RWPE1 (cell line): ENCODE measurements at regions not wholly inside any gene's neighbourhood (a gene's known extent, or its start where the extent isn't known, plus 50 kb on each side); places are given as distances from the start of the nearest gene placed in this dataset.

ENCODE experiments used
- CTCF ChIA-PET: fragments of 350-600 bp; sonication (Branson Sonifier 250); formaldehyde crosslinking; extraction: SDS; loops from one replicate; lab custom pipeline; 2021; lab: Yijun Ruan, JAX
- POLR2A ChIA-PET: fragments of 400-600 bp; formaldehyde crosslinking; extraction: SDS; loops from one replicate; lab custom pipeline; 2020; ENCODE audit warnings: antibody characterized with exemption; ENCODE audit not compliant: low non-redundant PET; lab: Yijun Ruan, JAX
- DNase-seq: peaks from one replicate; pipeline ENCODE4 v3.0.0; 2012; ENCODE audit warnings: low spot score
- H3K27ac ChIP-seq: fragments of 450-650 bp; 2 replicates; pipeline ENCODE4 v1.5.1; 2017
- CTCF ChIP-seq: fragments of 450-650 bp; conservative IDR thresholded peaks from 2 replicates; pipeline ENCODE4 v1.5.1; 2017; ENCODE audit warnings: low read depth, mild to moderate bottlenecking

DNA sequence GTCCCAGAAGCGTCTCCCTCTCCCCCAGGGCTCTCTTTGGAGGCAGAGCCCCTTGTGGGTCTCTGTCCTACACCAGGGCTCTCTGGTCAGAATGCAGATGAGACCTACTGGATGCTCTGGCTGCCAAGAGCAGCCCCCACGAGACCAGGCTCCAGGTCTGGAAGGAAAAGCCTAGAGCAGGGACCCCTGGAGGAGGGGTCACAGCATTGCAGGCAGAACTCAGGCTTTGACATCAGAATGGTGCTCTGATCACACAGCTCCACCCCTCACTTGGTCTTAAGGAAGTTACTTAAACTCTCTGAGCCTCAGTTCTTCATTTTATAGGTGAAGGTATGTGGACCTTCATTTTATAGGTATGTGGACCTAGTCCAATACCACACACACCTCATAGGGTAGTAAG lies 83.1 kb downstream of the ARL6IP4 start:
- no peak for TF ChIP-seq CTCF
- DNase-seq, result no peak
- H3K27ac ChIP-seq, result peak overlapping the region; percentile 59
- POLR2A ChIA-PET, result no interaction called here
- CTCF ChIA-PET, result interaction anchor here (0.5 to 1.1 kb wide), 2 partner anchors 21 to 42 kb away, joined by 4 to 5 read pairs; no protein-coding TSS in a partner anchor

GRCh38 chr12:123062681-123063486 lies 82.4 kb downstream of the ARL6IP4 start:
- peak overlapping the region; percentile 59 for H3K27ac ChIP-seq
- CTCF ChIA-PET, result interaction anchor here (0.5 to 1.1 kb wide), 2 partner anchors 20 to 41 kb away, joined by 4 to 5 read pairs; no protein-coding TSS in a partner anchor
- peak; percentile 59 for DNase-seq
- POLR2A ChIA-PET, result no interaction called here
- no peak for TF ChIP-seq CTCF

- CTCF ChIA-PET, result no interaction called here
- no peak overlapping the region for H3K27ac ChIP-seq
- TF ChIP-seq CTCF, result no peak
- no peak for DNase-seq
- POLR2A ChIA-PET, result no interaction called here
These were observed 81.1 kb downstream of the ARL6IP4 start for GRCh38 chr12:123061441-123062205.

- POLR2A ChIA-PET, result no interaction called here
- CTCF ChIA-PET, result no interaction called here
- TF ChIP-seq CTCF, result no peak
- H3K27ac ChIP-seq, result no peak overlapping the region
- DNase-seq, result no peak
These were observed 79.0 kb downstream of the ARL6IP4 start for GRCh38 chr12:123059500-123059899.

GRCh38 chr12:123058980-123059379 lies 78.5 kb downstream of the ARL6IP4 start:
- no peak for TF ChIP-seq CTCF
- H3K27ac ChIP-seq, result no peak overlapping the region
- POLR2A ChIA-PET, result no interaction called here
- CTCF ChIA-PET, result no interaction called here
- no peak for DNase-seq

GRCh38 chr12:123058481-123058880 lies 78.0 kb downstream of the ARL6IP4 start:
- TF ChIP-seq CTCF, result no peak
- POLR2A ChIA-PET, result no interaction called here
- no peak for DNase-seq
- H3K27ac ChIP-seq, result no peak overlapping the region
- CTCF ChIA-PET, result no interaction called here
